ENCODE measurements at regions not wholly inside any gene's neighbourhood (a gene's known extent, or its start where the extent isn't known, plus 50 kb on each side); places are given as distances from the start of the nearest gene placed in this dataset.

DNA sequence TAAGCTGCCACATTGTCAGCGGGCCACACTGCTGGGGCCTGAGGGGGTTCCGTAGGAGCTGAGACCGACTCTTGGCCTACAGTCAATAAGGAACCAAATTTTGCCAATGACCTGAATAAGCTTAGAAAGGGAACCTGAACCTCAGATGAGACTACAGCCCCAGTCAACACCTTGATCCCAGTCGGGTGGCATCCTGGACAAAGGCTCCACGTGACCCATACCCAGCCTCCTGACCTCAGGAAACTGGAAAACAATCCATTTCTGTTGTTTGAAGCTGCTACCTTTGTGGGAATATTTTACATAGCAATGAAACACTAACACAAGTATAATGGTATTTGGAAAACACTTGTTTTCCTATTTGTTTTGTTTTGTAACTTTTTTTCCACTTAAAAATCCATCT lies 179.9 kb upstream of the RALGAPA2 start:
- no peak for TF ChIP-seq POLR2A (IDR thresholded peaks at IDR 0.05)
- TF ChIP-seq, protein P1, sequence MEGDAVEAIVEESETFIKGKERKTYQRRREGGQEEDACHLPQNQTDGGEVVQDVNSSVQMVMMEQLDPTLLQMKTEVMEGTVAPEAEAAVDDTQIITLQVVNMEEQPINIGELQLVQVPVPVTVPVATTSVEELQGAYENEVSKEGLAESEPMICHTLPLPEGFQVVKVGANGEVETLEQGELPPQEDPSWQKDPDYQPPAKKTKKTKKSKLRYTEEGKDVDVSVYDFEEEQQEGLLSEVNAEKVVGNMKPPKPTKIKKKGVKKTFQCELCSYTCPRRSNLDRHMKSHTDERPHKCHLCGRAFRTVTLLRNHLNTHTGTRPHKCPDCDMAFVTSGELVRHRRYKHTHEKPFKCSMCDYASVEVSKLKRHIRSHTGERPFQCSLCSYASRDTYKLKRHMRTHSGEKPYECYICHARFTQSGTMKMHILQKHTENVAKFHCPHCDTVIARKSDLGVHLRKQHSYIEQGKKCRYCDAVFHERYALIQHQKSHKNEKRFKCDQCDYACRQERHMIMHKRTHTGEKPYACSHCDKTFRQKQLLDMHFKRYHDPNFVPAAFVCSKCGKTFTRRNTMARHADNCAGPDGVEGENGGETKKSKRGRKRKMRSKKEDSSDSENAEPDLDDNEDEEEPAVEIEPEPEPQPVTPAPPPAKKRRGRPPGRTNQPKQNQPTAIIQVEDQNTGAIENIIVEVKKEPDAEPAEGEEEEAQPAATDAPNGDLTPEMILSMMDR (IDR thresholded peaks at IDR 0.05) = no peak
